ACC112 (cell line): ENCODE measurements at regions not wholly inside any gene's neighbourhood (a gene's known extent, or its start where the extent isn't known, plus 50 kb on each side); places are given as distances from the start of the nearest gene placed in this dataset.

Experiments used
- H2AFZ ChIP-seq: fragments of 200-600 bp; sonication (generic); one replicate; pipeline ENCODE4 v1.6.0; 2017; ENCODE audit warnings: antibody characterized with exemption, low read length; ENCODE audit not compliant: unreplicated experiment
- H3K27ac ChIP-seq: fragments of 200-600 bp; sonication (generic); 2 replicates; pipeline ENCODE4 v1.5.1; 2014; ENCODE audit warnings: low read depth, mild to moderate bottlenecking, antibody characterized with exemption, low read length, moderate library complexity
- H3K27me3 ChIP-seq: fragments of 200-600 bp; sonication (generic); 2 replicates; pipeline ENCODE4 v1.6.1; 2014; ENCODE audit warnings: mild to moderate bottlenecking, antibody characterized with exemption, low read length, moderate library complexity, mixed read lengths; ENCODE audit not compliant: insufficient read depth
- H3K36me3 ChIP-seq: fragments of 200-600 bp; sonication (generic); 2 replicates; pipeline ENCODE4 v1.6.1; 2016; ENCODE audit warnings: mild to moderate bottlenecking, antibody characterized with exemption, low read length, moderate library complexity, mixed read lengths; ENCODE audit not compliant: insufficient read depth
- H3K4me1 ChIP-seq: fragments of 200-600 bp; sonication (generic); one replicate; pipeline ENCODE4 v1.6.1; 2016; ENCODE audit warnings: low read length, mixed read lengths; ENCODE audit not compliant: insufficient read depth, unreplicated experiment, control insufficient read depth
- H3K4me3 ChIP-seq: fragments of 200-600 bp; sonication (generic); 2 replicates; pipeline ENCODE4 v1.5.1; 2014; ENCODE audit warnings: mild to moderate bottlenecking, low read depth, low read length
- H3K79me2 ChIP-seq: fragments of 200-600 bp; sonication (generic); one replicate; pipeline ENCODE4 v1.6.0; 2016; ENCODE audit warnings: low read length; ENCODE audit not compliant: control insufficient read depth, unreplicated experiment, insufficient read depth

- H2AFZ ChIP-seq = peak overlapping the region; percentile 35
- H3K36me3 ChIP-seq = 0 out of 2 replicates have a peak, but pooled peaks cover 7% of the 10 kb centered on the region
- H3K4me1 ChIP-seq = no peaks in the 10 kb centered on the region
- no peaks in the 10 kb centered on the region for H3K79me2 ChIP-seq
- H3K27me3 ChIP-seq = no peaks in the 10 kb centered on the region
- no peak overlapping the region for H3K4me3 ChIP-seq
- no peak overlapping the region for H3K27ac ChIP-seq
Observed at GRCh38 chr2:188645986-188646385, 328.2 kb upstream of the COL3A1 start.

GRCh38 chr2:188647430-188648070, 326.6 kb upstream of the COL3A1 start:
- Histone ChIP-seq H3K36me3 (0 out of 2 replicates have a peak, but pooled peaks cover 7% of the 10 kb centered on the region), H3K4me1 (no peaks in the 10 kb centered on the region), H3K79me2 (no peaks in the 10 kb centered on the region), H3K27ac (no peak overlapping the region), H3K4me3 (no peak overlapping the region), H2AFZ (no peak overlapping the region), H3K27me3 (no peaks in the 10 kb centered on the region)

- H3K27ac ChIP-seq = peak overlapping the region; percentile 16; the same call in 1 of the 2 replicates
- H2AFZ ChIP-seq = no peak overlapping the region
Observed at GRCh38 chr2:188659656-188660406, 314.3 kb upstream of the COL3A1 start.

DNA sequence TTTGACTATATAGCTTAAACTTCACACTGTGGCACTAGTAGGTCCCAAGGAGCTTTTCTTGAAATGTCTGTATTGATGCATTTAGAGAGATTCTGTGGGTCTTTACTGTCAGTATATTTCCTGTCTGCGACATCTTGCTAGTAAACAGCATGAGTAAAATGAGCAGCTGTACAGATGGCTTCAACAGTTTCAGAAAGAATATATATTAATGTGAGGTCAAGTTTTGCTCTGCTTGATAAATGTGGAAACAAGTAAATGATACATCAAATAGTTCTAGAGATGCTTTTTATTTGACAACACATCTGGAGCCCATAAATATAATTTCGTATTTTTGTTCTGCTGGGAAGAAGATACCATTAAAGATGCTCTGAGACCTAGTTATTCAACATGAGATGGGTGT, 310.9 kb upstream of the COL3A1 start:
- H3K4me1 ChIP-seq = peaks cover 26% of the 10 kb centered on the region
- H3K27ac ChIP-seq = no peak overlapping the region

More at GRCh38 chr2:188659656-188660406, 314.3 kb upstream of the COL3A1 start:
- Histone ChIP-seq H3K79me2 (no peaks in the 10 kb centered on the region), H3K4me3 (0 out of 2 replicates have a peak overlapping the region, but pooled peaks have one; percentile 16), H3K27me3 (no peaks in the 10 kb centered on the region), H3K36me3 (no peaks in the 10 kb centered on the region), H3K4me1 (peaks cover 10% of the 10 kb centered on the region)

GRCh38 chr2:188664416-188664815, 309.8 kb upstream of the COL3A1 start:
- H3K79me2 ChIP-seq = no peaks in the 10 kb centered on the region
- no peaks in the 10 kb centered on the region for H3K36me3 ChIP-seq
- no peak overlapping the region for H3K27ac ChIP-seq
- peaks cover 25% of the 10 kb centered on the region for H3K4me1 ChIP-seq
- H3K27me3 ChIP-seq = no peaks in the 10 kb centered on the region
- no peak overlapping the region for H3K4me3 ChIP-seq
- H2AFZ ChIP-seq = no peak overlapping the region

More for the DNA sequence above, 310.9 kb upstream of the COL3A1 start:
- Histone ChIP-seq H3K27me3 (no peaks in the 10 kb centered on the region), H3K36me3 (no peaks in the 10 kb centered on the region), H3K79me2 (no peaks in the 10 kb centered on the region), H3K4me3 (no peak overlapping the region), H2AFZ (no peak overlapping the region)

- Histone ChIP-seq H3K4me1 (peaks cover 25% of the 10 kb centered on the region), H3K27ac (no peak overlapping the region), H3K36me3 (no peaks in the 10 kb centered on the region), H3K79me2 (no peaks in the 10 kb centered on the region), H2AFZ (peak overlapping the region; percentile 80), H3K27me3 (no peaks in the 10 kb centered on the region), H3K4me3 (peak overlapping the region; percentile 60)
Observed at GRCh38 chr2:188664951-188665595, 309.1 kb upstream of the COL3A1 start.

- Histone ChIP-seq H3K36me3 (no peaks in the 10 kb centered on the region), H2AFZ (no peak overlapping the region), H3K4me1 (peaks cover 25% of the 10 kb centered on the region), H3K27ac (no peak overlapping the region), H3K27me3 (no peaks in the 10 kb centered on the region), H3K79me2 (no peaks in the 10 kb centered on the region), H3K4me3 (peak overlapping the region; percentile 60; the same call in 1 of the 2 replicates)
Observed at GRCh38 chr2:188665727-188666304, 308.4 kb upstream of the COL3A1 start.

DNA sequence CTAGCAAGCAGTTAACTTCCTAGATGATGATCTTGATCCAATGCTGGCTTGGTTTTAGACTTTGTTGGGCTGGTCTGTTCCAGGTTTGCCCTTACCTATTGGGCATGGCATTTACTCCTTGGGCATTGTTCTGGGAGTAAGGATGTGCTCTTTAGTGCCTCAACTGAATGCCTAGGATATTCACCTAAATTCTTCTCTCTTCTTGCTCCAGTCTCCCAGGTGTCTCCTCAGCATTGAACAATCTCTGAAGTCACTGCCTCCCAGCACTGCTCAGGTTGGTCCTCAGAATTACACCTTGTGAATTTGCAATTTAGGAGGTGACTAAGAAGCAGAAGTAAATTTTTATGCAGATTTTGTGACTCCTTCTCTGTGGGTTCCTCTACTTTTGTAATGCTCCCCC, 307.7 kb upstream of the COL3A1 start:
- H3K27me3 ChIP-seq = no peaks in the 10 kb centered on the region
- no peak overlapping the region for H3K27ac ChIP-seq
- no peak overlapping the region for H2AFZ ChIP-seq
- no peak overlapping the region for H3K4me3 ChIP-seq
- no peaks in the 10 kb centered on the region for H3K79me2 ChIP-seq
- H3K4me1 ChIP-seq = peaks cover 25% of the 10 kb centered on the region
- no peaks in the 10 kb centered on the region for H3K36me3 ChIP-seq

DNA sequence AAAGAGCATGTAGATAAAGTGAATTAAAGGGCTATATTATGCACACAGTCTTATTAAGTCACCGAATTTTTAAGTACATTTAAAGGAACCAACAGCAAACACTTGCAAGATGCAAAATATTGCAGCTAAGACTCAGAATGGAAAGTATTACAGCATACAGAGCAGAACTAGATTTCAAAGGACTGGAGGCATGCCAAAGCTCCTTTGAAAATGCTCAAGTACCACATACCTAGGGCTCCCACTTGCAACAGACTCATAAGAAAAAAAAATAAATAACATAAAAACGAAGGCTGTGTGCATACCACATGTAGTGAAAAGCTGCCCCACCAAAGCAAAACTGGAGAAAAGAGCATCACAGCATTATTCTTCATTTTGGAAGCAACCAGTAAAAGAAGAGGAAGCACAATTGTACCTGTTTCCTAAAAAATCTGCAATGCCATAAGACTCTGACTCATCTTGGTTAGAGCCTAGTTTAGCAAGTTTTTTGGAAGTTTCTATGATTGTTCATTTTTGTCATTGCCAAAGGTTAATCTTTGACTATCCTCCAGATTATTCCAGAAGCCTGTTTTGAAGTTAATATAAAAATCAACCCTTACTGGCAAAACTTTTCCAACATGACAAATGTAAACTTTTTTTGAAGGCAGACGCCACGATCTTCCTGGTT, 306.0 kb upstream of the COL3A1 start:
- Histone ChIP-seq H3K36me3 (no peaks in the 10 kb centered on the region), H2AFZ (no peak overlapping the region), H3K4me1 (peaks cover 25% of the 10 kb centered on the region), H3K4me3 (no peak overlapping the region), H3K27me3 (no peaks in the 10 kb centered on the region), H3K79me2 (no peaks in the 10 kb centered on the region), H3K27ac (0 out of 2 replicates have a peak overlapping the region, but pooled peaks have one; percentile 17)

- H3K4me1 ChIP-seq = peaks cover 19% of the 10 kb centered on the region
- H3K79me2 ChIP-seq = no peaks in the 10 kb centered on the region
- H2AFZ ChIP-seq = peak overlapping the region; percentile 65
- H3K36me3 ChIP-seq = no peaks in the 10 kb centered on the region
- H3K4me3 ChIP-seq = peak overlapping the region; percentile 7; the same call in 1 of the 2 replicates
- H3K27me3 ChIP-seq = no peaks in the 10 kb centered on the region
- peak overlapping the region; percentile 84 for H3K27ac ChIP-seq
Observed at GRCh38 chr2:188675391-188676009, 298.7 kb upstream of the COL3A1 start.
